Muscle layer of colon (tissue), 2 donors: ENCODE measurements at regions not wholly inside any gene's neighbourhood (a gene's known extent, or its start where the extent isn't known, plus 50 kb on each side); places are given as distances from the start of the nearest gene placed in this dataset.

Experiments used
- H3K27ac ChIP-seq: one replicate; pipeline ENCODE4 v1.7.0; 2013; ENCODE audit warnings: low read depth, mild to moderate bottlenecking, low read length, moderate library complexity
- H3K27me3 ChIP-seq, 2 donors: one replicate each; pipeline ENCODE4 v1.7.0; 2013; ENCODE audit warnings: low read length in 2 of 2, mild to moderate bottlenecking in 2 of 2; ENCODE audit not compliant: insufficient read depth in 2 of 2, control insufficient read depth in 1 of 2
- H3K36me3 ChIP-seq: one replicate; pipeline ENCODE4 v1.7.0; 2013; ENCODE audit warnings: mild to moderate bottlenecking, low read length; ENCODE audit not compliant: insufficient read depth
- H3K4me1 ChIP-seq: one replicate; pipeline ENCODE4 v1.7.0; 2013; ENCODE audit warnings: mild to moderate bottlenecking, low read length; ENCODE audit not compliant: insufficient read depth
- H3K4me3 ChIP-seq, 2 donors: one replicate each; pipeline ENCODE4 v1.7.0; 2013; ENCODE audit warnings: low read length in 2 of 2, low read depth in 1 of 2, mild to moderate bottlenecking in 1 of 2, moderate library complexity in 1 of 2
- H3K9ac ChIP-seq: one replicate; pipeline ENCODE4 v1.7.0; 2013; ENCODE audit warnings: low read length
- H3K9me3 ChIP-seq: one replicate; pipeline ENCODE4 v1.7.0; 2013; ENCODE audit warnings: mild to moderate bottlenecking, low read length
- donor health status: abdominal sarcoma.
- donor health status: Adenocarcinoma of cecum.

- Histone ChIP-seq H3K27me3 (no peaks in the 10 kb centered on the region), H3K9ac (no peak overlapping the region), H3K36me3 (no peaks in the 10 kb centered on the region), H3K9me3 (no peaks in the 10 kb centered on the region), H3K4me1 (no peaks in the 10 kb centered on the region), H3K27ac (no peak overlapping the region), H3K4me3 (no peak overlapping the region)
Observed at GRCh38 chr2:122307763-122308162, 552.3 kb downstream of the TSN start.

- no peaks in the 10 kb centered on the region for H3K9me3 ChIP-seq
- H3K27ac ChIP-seq: no peak overlapping the region
- H3K4me1 ChIP-seq: no peaks in the 10 kb centered on the region
- H3K9ac ChIP-seq: no peak overlapping the region
- H3K36me3 ChIP-seq: no peaks in the 10 kb centered on the region
- H3K27me3 ChIP-seq: no peaks in the 10 kb centered on the region
- H3K4me3 ChIP-seq: no peak overlapping the region
Observed at GRCh38 chr2:122315306-122315705, 559.9 kb downstream of the TSN start.

- no peaks in the 10 kb centered on the region for H3K36me3 ChIP-seq
- H3K4me1 ChIP-seq: no peaks in the 10 kb centered on the region
- H3K9ac ChIP-seq: no peak overlapping the region
- no peak overlapping the region for H3K27ac ChIP-seq
- no peak overlapping the region for H3K4me3 ChIP-seq
- H3K27me3 ChIP-seq: no peaks in the 10 kb centered on the region
- H3K9me3 ChIP-seq: no peaks in the 10 kb centered on the region
Observed at GRCh38 chr2:122319539-122320132, 564.2 kb downstream of the TSN start.

GRCh38 chr2:122322815-122323214 lies 567.4 kb downstream of the TSN start:
- H3K9me3 ChIP-seq: no peaks in the 10 kb centered on the region
- H3K4me1 ChIP-seq: no peaks in the 10 kb centered on the region
- no peak overlapping the region for H3K27ac ChIP-seq
- no peaks in the 10 kb centered on the region for H3K27me3 ChIP-seq
- no peak overlapping the region for H3K4me3 ChIP-seq
- H3K36me3 ChIP-seq: no peaks in the 10 kb centered on the region
- no peak overlapping the region for H3K9ac ChIP-seq

DNA sequence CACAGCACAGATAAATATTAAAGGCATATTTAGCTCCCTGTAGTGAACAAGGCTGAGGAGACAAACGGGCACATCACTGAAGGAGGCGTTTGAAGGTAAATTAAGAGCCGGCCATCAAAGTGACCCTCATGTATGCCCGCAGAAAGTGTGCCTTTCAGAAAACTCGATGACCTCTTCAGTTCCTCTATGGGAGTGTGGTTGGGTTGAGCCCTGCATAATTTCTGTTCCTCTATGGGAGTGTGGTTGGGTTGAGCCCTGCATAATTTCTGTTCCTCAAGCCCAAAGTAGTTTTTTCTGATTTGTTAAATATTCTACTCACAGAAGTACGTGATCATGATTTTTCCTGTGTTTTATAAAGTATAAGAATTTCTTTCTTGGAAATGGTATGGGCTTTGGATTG lies 568.5 kb downstream of the TSN start:
- H3K4me3 ChIP-seq: no peak overlapping the region
- H3K9me3 ChIP-seq: no peaks in the 10 kb centered on the region

GRCh38 chr2:122326471-122326870 lies 571.0 kb downstream of the TSN start:
- Histone ChIP-seq H3K9me3 (no peaks in the 10 kb centered on the region), H3K27me3 (no peaks in the 10 kb centered on the region), H3K4me3 (no peak overlapping the region), H3K36me3 (no peaks in the 10 kb centered on the region), H3K4me1 (no peaks in the 10 kb centered on the region), H3K9ac (no peak overlapping the region), H3K27ac (no peak overlapping the region)

More for the DNA sequence above, 568.5 kb downstream of the TSN start:
- Histone ChIP-seq H3K4me1 (no peaks in the 10 kb centered on the region), H3K27me3 (no peaks in the 10 kb centered on the region), H3K36me3 (no peaks in the 10 kb centered on the region), H3K27ac (no peak overlapping the region), H3K9ac (no peak overlapping the region)

- H3K4me3 ChIP-seq: no peak overlapping the region
- H3K27me3 ChIP-seq: no peaks in the 10 kb centered on the region
- H3K9me3 ChIP-seq: no peaks in the 10 kb centered on the region
- no peaks in the 10 kb centered on the region for H3K4me1 ChIP-seq
- no peaks in the 10 kb centered on the region for H3K36me3 ChIP-seq
- H3K27ac ChIP-seq: no peak overlapping the region
- no peak overlapping the region for H3K9ac ChIP-seq
Observed at GRCh38 chr2:122328816-122329215, 573.4 kb downstream of the TSN start.

DNA sequence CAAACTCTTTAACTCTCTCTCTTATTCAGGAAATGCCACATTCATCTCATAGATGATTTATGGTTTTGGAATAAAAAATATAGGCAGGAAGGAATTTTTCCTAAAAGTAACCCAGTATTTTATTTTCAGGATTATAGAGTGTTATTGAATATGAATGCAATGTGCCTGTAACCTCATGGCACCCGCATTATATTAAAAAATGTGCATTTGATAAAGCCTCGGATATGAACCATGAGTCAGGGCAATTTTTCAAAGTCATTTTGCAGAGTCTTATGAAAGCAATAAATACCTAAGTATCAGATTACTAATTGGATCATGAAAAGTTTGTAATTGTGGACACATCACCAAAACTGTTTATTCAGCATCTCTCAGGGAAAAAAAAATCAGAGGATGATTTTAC lies 573.8 kb downstream of the TSN start:
- no peaks in the 10 kb centered on the region for H3K9me3 ChIP-seq
- H3K4me3 ChIP-seq: no peak overlapping the region
- no peak overlapping the region for H3K9ac ChIP-seq
- H3K4me1 ChIP-seq: no peaks in the 10 kb centered on the region
- H3K27ac ChIP-seq: no peak overlapping the region
- no peaks in the 10 kb centered on the region for H3K36me3 ChIP-seq
- H3K27me3 ChIP-seq: no peaks in the 10 kb centered on the region

- Histone ChIP-seq H3K27ac (no peak overlapping the region), H3K36me3 (no peaks in the 10 kb centered on the region), H3K4me3 (no peak overlapping the region), H3K4me1 (no peaks in the 10 kb centered on the region), H3K9me3 (no peaks in the 10 kb centered on the region), H3K9ac (no peak overlapping the region), H3K27me3 (no peaks in the 10 kb centered on the region)
Observed at GRCh38 chr2:122333932-122334331, 578.5 kb downstream of the TSN start.

DNA sequence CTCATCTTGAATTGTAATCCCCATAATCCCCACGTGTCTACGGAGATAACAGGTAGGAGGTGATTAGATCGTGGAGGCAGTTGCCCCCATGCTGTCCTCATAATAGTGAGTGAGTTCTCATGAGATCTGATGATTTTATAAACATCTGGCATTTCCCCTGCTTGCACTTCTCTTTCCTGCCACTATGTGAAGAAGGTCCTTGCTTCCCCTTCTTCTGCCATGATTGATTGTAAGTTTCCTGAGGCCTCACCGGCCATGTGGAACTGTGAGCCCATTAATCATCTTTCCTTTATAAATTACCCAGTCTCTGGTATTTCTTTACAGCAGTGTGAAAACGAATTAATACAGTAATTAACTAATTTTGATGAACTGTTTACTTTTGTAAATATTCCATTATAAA lies 582.5 kb downstream of the TSN start:
- Histone ChIP-seq H3K4me3 (no peak overlapping the region), H3K9ac (no peak overlapping the region), H3K4me1 (no peaks in the 10 kb centered on the region), H3K27me3 (no peaks in the 10 kb centered on the region), H3K27ac (no peak overlapping the region), H3K9me3 (no peaks in the 10 kb centered on the region), H3K36me3 (no peaks in the 10 kb centered on the region)

GRCh38 chr2:122340246-122340645 lies 584.8 kb downstream of the TSN start:
- Histone ChIP-seq H3K9me3 (no peaks in the 10 kb centered on the region), H3K27me3 (no peaks in the 10 kb centered on the region), H3K9ac (no peak overlapping the region), H3K36me3 (no peaks in the 10 kb centered on the region), H3K4me1 (no peaks in the 10 kb centered on the region), H3K27ac (no peak overlapping the region), H3K4me3 (no peak overlapping the region)

DNA sequence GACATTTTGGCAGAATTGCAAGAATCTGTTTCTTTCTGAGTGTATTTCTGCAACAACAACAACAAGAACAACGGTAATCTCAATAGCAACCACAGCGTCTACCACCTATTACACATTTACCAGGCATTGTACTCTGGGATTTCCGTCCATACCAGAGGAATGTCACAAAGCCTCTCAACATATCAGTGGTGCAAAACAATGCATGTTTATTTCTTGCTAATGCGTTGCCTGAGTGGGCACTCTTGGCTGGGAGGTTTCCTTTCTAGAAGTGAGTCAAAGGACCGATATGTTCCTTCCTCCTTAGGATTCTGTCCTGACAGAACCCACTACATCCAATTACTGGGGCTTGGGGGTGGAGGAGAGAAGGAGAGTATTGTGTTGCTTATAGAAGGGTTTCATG lies 585.6 kb downstream of the TSN start:
- Histone ChIP-seq H3K4me3 (no peak overlapping the region), H3K9me3 (no peaks in the 10 kb centered on the region), H3K4me1 (no peaks in the 10 kb centered on the region), H3K27me3 (no peaks in the 10 kb centered on the region), H3K36me3 (no peaks in the 10 kb centered on the region), H3K9ac (no peak overlapping the region), H3K27ac (no peak overlapping the region)
